CD4-positive, CD25-positive, alpha-beta regulatory T cell (primary cell): ENCODE measurements at regions not wholly inside any gene's neighbourhood (a gene's known extent, or its start where the extent isn't known, plus 50 kb on each side); places are given as distances from the start of the nearest gene placed in this dataset.

ENCODE experiments used
- ATAC-seq, 2 donors: fragments of 150-1000 bp; cut with Tn5 transposase; one replicate each; pipeline ENCODE4 v1.10.0; 2021; ENCODE audit warnings: low read depth in 2 of 2, moderate number of reproducible peaks in 2 of 2, moderate library complexity in 1 of 2
- DNase-seq, 3 donors: peaks; one replicate each; pipeline versions ENCODE4 v3.0.0 to v3.0.0-alpha.2; 2012 to 2022; ENCODE audit warnings: mixed read lengths in 1 of 3
- H3K27ac ChIP-seq: one replicate; pipeline ENCODE4 v1.7.0; 2013; ENCODE audit warnings: mild to moderate bottlenecking, low read length; ENCODE audit not compliant: insufficient read depth, poor library complexity, severe bottlenecking
- H3K27me3 ChIP-seq: one replicate; pipeline ENCODE4 v1.7.0; 2013; ENCODE audit warnings: low read length; ENCODE audit not compliant: control insufficient read depth, insufficient read depth
- H3K36me3 ChIP-seq: one replicate; pipeline ENCODE4 v1.7.0; 2013; ENCODE audit warnings: mild to moderate bottlenecking, low read length, moderate library complexity; ENCODE audit not compliant: control insufficient read depth, insufficient read depth
- H3K4me1 ChIP-seq: 2 replicates; pipeline ENCODE4 v1.7.0; 2013; ENCODE audit warnings: mild to moderate bottlenecking, low read length; ENCODE audit not compliant: insufficient read depth, control insufficient read depth, poor library complexity, severe bottlenecking
- H3K4me3 ChIP-seq: one replicate; pipeline ENCODE4 v1.7.0; 2013; ENCODE audit warnings: low read depth, mild to moderate bottlenecking, low read length, moderate library complexity
- H3K9me3 ChIP-seq, 2 experiments: 1 replicate in 1 of 2; 2 replicates in 1 of 2; pipeline ENCODE4 v1.7.0; 2013; ENCODE audit warnings: low read length in 2 of 2, mild to moderate bottlenecking in 1 of 2, moderate library complexity in 1 of 2; ENCODE audit not compliant: control insufficient read depth in 2 of 2
- H3K27ac Mint-ChIP-seq, 3 donors: one replicate each; pipeline ENCODE4 v1.8.0; 2020 to 2022; ENCODE audit warnings: mild to moderate bottlenecking in 3 of 3, mixed read lengths in 3 of 3, moderate library complexity in 2 of 3
- H3K27me3 Mint-ChIP-seq: one replicate; pipeline ENCODE4 v1.8.0; 2022; ENCODE audit warnings: mild to moderate bottlenecking, mixed read lengths
- H3K36me3 Mint-ChIP-seq: one replicate; pipeline ENCODE4 v1.8.0; 2020; ENCODE audit warnings: mixed read lengths
- H3K4me1 Mint-ChIP-seq, 4 donors: one replicate each; pipeline ENCODE4 v1.8.0; 2020 to 2022; ENCODE audit warnings: mixed read lengths in 4 of 4, mild to moderate bottlenecking in 1 of 4
- H3K4me3 Mint-ChIP-seq, 4 donors: one replicate each; pipeline ENCODE4 v1.8.0; 2020 to 2022; ENCODE audit warnings: mild to moderate bottlenecking in 4 of 4, mixed read lengths in 4 of 4, moderate library complexity in 3 of 4
- H3K9me3 Mint-ChIP-seq, 7 donors: one replicate each; pipeline ENCODE4 v1.8.0; 2020 to 2022; ENCODE audit warnings: mixed read lengths in 7 of 7, mild to moderate bottlenecking in 3 of 7, moderate library complexity in 2 of 7

DNA sequence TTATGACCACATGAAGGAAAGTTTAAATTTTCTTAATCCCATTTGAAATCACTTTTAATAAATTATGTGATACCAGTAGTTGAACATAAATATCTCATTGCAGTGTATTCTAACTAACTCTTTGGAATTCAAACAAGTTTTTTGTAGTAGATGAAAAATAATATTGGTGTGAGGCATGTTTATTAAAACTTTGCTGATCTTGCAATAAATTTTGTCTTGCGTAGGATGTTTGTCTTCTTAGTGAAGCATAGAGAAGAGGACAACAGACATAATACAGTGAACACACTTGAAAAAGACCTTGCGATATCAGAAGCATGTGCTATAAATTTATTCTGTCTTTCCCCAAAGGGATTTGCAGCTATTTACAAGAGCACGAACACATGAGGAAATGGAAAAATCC, 140.7 kb downstream of the HTR1B start:
- Mint-ChIP-seq H3K4me1 (no peaks in the 10 kb centered on the region), H3K9me3 (peaks cover 0 to 39% (median 3%) of the 10 kb centered on the region in 7 donors), H3K27ac (no peak overlapping the region), H3K27me3 (no peaks in the 10 kb centered on the region), H3K4me3 (no peak overlapping the region), H3K36me3 (no peaks in the 10 kb centered on the region)
- DNase-seq (no peak), ATAC-seq (no peak)
- H3K36me3 ChIP-seq = no peaks in the 10 kb centered on the region
- H3K4me1 ChIP-seq = no peaks in the 10 kb centered on the region
- H3K9me3 ChIP-seq = peaks cover 0 to 4% of the 10 kb centered on the region in 2 experiments
- no peaks in the 10 kb centered on the region for H3K27me3 ChIP-seq
- no peak overlapping the region for H3K27ac ChIP-seq
- H3K4me3 ChIP-seq = no peak overlapping the region

DNA sequence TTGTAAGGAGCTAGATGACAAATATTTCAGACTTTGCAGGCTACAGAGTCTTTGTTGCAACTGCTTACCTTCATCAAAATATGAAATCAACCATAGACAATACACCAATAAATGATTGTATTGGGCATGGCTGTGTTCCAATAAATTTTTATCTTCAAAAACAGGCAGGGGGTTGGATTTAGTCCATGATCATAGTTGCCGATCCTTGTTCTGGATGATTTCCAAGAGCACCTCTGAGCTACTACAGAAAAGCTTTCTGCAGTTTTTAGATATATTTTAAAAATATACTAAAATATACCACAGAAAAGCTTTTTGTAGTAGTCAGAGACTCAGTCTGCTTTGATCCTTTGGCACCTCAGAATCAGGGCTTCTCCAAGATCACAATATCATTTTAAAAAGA, 145.0 kb downstream of the HTR1B start:
- Histone ChIP-seq H3K27ac (no peak overlapping the region), H3K36me3 (no peaks in the 10 kb centered on the region), H3K27me3 (no peaks in the 10 kb centered on the region), H3K9me3 (peaks cover 0 to 5% of the 10 kb centered on the region in 2 experiments), H3K4me3 (no peak overlapping the region), H3K4me1 (no peaks in the 10 kb centered on the region)
- H3K4me1 Mint-ChIP-seq = no peaks in the 10 kb centered on the region
- no peak for DNase-seq
- no peak for ATAC-seq
- H3K27ac Mint-ChIP-seq = no peak overlapping the region
- H3K36me3 Mint-ChIP-seq = no peaks in the 10 kb centered on the region
- H3K4me3 Mint-ChIP-seq = no peak overlapping the region
- H3K27me3 Mint-ChIP-seq = no peaks in the 10 kb centered on the region
- peaks cover 0 to 23% (median 0%) of the 10 kb centered on the region in 7 donors for H3K9me3 Mint-ChIP-seq

DNA sequence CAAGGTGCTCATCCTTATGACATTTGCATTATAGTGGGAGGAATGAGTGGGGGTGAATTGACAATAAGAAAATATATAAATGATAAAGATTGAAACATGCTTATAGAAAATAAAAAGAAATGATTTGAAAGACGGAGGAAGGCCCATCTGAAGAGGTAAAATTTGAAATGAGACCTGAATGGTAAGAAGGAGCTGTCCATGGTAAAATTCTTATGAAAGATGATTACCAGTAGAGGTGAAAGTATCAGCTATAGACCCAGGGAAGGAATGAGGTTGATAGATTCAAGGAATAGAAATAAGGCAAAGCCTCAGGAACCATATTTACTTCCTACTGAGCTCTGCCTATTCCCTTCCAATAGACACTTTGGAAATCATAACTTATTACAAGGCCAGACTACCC, 149.7 kb downstream of the HTR1B start:
- no peaks in the 10 kb centered on the region for H3K36me3 ChIP-seq
- H3K9me3 Mint-ChIP-seq = peaks cover 0 to 27% (median 3%) of the 10 kb centered on the region in 7 donors
- H3K27ac ChIP-seq = no peak overlapping the region
- H3K27me3 Mint-ChIP-seq = no peaks in the 10 kb centered on the region
- no peaks in the 10 kb centered on the region for H3K36me3 Mint-ChIP-seq
- ATAC-seq (no peak), DNase-seq (no peak)
- H3K27ac Mint-ChIP-seq = no peak overlapping the region
- H3K9me3 ChIP-seq = peaks cover 0 to 5% of the 10 kb centered on the region in 2 experiments
- no peaks in the 10 kb centered on the region for H3K27me3 ChIP-seq
- H3K4me3 Mint-ChIP-seq = no peak overlapping the region
- no peaks in the 10 kb centered on the region for H3K4me1 Mint-ChIP-seq
- H3K4me1 ChIP-seq = no peaks in the 10 kb centered on the region
- no peak overlapping the region for H3K4me3 ChIP-seq

DNA sequence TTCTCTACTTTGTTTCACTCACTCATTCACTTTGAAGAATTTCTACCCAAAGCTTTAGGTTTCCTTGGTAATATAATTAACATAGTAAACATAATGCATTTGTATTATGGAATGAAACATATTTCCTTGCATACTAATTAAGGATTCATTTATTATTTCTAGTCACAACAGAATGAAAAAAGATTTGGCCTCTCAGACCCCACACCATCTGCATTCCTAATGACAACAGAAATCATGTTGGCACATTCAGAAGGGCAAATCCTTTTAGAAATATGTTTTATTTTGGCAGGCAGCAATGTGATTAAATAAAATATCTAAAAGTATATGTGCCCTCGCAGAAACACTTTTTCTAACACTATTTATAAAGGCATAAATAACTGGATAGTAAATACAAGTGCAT, 163.4 kb downstream of the HTR1B start:
- no peak overlapping the region for H3K27ac ChIP-seq
- Mint-ChIP-seq H3K4me1 (no peaks in the 10 kb centered on the region), H3K9me3 (peaks cover 2 to 23% (median 7%) of the 10 kb centered on the region in 7 donors), H3K4me3 (no peak overlapping the region), H3K27me3 (no peaks in the 10 kb centered on the region), H3K27ac (no peak overlapping the region), H3K36me3 (no peaks in the 10 kb centered on the region)
- DNase-seq (no peak), ATAC-seq (no peak)
- H3K27me3 ChIP-seq = no peaks in the 10 kb centered on the region
- H3K4me1 ChIP-seq = no peaks in the 10 kb centered on the region
- no peak overlapping the region for H3K4me3 ChIP-seq
- no peaks in the 10 kb centered on the region for H3K9me3 ChIP-seq
- H3K36me3 ChIP-seq = no peaks in the 10 kb centered on the region

DNA sequence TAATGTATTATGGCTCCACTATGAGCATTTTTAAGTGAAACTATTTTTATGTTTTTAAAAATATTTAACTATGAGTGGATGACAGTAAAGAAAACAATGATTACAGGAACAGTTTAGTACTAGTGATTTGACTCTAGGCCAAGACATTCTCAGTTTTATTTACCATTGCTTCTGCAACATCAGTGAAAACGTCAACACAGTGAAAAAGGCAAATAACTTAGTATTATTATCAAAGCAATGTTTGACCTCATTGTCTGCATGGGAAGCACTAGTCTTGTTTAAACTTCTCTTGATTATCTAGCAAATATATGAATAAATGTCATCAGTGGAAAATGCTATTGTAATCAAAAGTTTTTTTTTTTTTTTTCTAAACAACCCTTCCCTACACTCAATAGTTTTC, 165.0 kb downstream of the HTR1B start:
- no peaks in the 10 kb centered on the region for H3K36me3 ChIP-seq
- Mint-ChIP-seq H3K4me3 (no peak overlapping the region), H3K27me3 (no peaks in the 10 kb centered on the region), H3K36me3 (no peaks in the 10 kb centered on the region), H3K27ac (no peak overlapping the region), H3K9me3 (peaks cover 0 to 16% (median 7%) of the 10 kb centered on the region in 7 donors), H3K4me1 (no peaks in the 10 kb centered on the region)
- H3K4me3 ChIP-seq = no peak overlapping the region
- no peaks in the 10 kb centered on the region for H3K27me3 ChIP-seq
- no peak for DNase-seq
- H3K27ac ChIP-seq = no peak overlapping the region
- ATAC-seq = no peak
- no peaks in the 10 kb centered on the region for H3K4me1 ChIP-seq
- H3K9me3 ChIP-seq = peaks cover 0 to 3% of the 10 kb centered on the region in 2 experiments

DNA sequence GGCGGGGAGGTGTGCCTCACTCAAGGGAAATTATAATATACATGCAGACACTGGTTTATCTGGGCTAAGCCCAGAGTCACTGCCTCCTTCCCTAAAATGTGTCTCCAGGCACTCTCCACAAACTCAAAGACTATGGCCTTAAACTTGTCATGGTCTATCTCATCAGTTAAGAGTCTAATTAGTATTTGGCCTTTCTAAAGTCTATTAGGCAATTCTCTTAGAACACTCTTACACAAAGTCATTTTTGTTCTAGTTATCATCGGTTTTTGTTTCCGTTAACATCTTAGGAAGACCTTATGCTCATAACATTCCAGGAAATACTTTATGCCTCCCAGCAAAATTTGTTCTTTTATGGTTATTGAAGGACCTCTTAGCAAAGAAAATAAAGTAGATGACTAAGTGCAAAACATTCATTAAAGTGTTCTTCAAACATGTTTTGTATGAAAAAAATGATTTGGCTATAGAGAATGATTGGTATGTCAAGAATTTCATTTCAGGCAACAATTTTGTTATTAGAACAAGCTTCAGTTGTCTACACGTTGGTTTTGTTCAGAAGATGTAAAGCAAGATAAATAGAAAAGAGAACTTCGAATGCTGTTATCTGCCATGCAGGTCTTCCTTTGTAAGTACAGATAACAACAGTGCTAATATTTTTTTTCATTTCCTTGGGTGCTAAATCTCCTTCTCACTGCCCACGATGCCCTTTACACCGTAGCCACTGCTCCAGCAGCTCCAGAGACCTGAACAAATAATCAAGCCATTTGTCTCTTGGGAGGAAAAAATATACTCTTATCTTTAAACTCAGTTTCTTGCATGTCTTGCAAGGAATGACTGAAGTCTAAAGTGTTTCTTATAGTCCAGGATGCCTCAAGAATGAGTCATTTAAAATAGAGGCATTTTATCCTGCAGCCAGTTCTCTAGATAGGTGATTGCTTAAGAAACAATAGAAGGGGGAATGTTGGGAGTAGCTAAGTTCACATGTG, 170.4 kb downstream of the HTR1B start:
- Histone ChIP-seq H3K4me1 (no peaks in the 10 kb centered on the region), H3K27me3 (no peaks in the 10 kb centered on the region), H3K36me3 (no peaks in the 10 kb centered on the region), H3K9me3 (peaks cover 0 to 3% of the 10 kb centered on the region in 2 experiments), H3K4me3 (no peak overlapping the region), H3K27ac (no peak overlapping the region)
- Mint-ChIP-seq H3K4me1 (no peaks in the 10 kb centered on the region), H3K4me3 (no peak overlapping the region), H3K36me3 (no peaks in the 10 kb centered on the region), H3K27me3 (no peaks in the 10 kb centered on the region), H3K9me3 (peaks cover 3 to 19% (median 4%) of the 10 kb centered on the region in 7 donors), H3K27ac (no peak overlapping the region)
- no peak for ATAC-seq
- DNase-seq = no peak

DNA sequence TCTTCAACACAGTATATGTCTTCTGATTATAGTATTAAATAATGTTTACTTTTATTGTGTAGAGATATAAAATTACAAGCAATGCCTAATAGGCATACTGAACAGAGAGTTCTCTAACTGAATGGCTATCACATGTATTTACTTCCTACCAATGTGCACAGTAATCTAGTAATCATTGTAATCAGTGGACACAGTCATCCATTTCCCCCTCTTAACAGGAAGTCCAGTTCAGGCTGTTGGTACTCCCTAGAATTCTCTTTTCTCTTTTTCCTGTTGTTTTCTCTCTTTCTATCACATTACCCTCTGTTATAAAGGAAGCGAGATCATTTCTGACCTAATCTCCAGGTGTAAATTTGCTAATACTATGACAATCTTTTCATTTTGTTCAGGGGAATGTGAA, 172.5 kb downstream of the HTR1B start:
- Mint-ChIP-seq H3K9me3 (peaks cover 3 to 20% (median 6%) of the 10 kb centered on the region in 7 donors), H3K4me1 (no peaks in the 10 kb centered on the region)
- peaks cover 0 to 3% of the 10 kb centered on the region in 2 experiments for H3K9me3 ChIP-seq

DNA sequence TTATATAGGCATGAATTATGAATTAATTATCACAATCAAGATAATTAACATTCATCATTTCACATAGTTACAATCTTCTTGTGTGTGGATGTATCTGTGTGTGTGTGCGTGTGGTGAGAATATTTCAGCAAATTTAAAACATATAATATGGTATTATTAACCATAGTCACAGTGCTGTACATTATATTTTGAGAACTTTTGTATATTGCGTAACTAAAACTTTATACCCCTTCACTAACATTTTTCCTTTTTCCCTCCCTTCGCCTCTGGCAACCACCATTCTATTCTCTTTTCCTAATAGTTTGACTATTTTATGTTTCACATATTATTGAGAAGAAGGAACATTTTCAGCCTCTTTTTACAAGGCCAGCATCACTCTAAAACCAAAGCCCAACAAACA, 176.8 kb downstream of the HTR1B start:
- Mint-ChIP-seq H3K4me1 (no peaks in the 10 kb centered on the region), H3K9me3 (peaks cover 0 to 16% (median 5%) of the 10 kb centered on the region in 7 donors), H3K27me3 (no peaks in the 10 kb centered on the region), H3K36me3 (no peaks in the 10 kb centered on the region), H3K27ac (no peak overlapping the region), H3K4me3 (no peak overlapping the region)
- DNase-seq = no peak
- no peaks in the 10 kb centered on the region for H3K9me3 ChIP-seq
- no peak overlapping the region for H3K27ac ChIP-seq
- ATAC-seq = no peak
- no peaks in the 10 kb centered on the region for H3K27me3 ChIP-seq
- no peaks in the 10 kb centered on the region for H3K36me3 ChIP-seq
- no peak overlapping the region for H3K4me3 ChIP-seq
- H3K4me1 ChIP-seq = no peaks in the 10 kb centered on the region

More for the DNA sequence above, 172.5 kb downstream of the HTR1B start:
- Histone ChIP-seq H3K27ac (no peak overlapping the region), H3K36me3 (no peaks in the 10 kb centered on the region), H3K4me3 (no peak overlapping the region), H3K4me1 (no peaks in the 10 kb centered on the region), H3K27me3 (no peaks in the 10 kb centered on the region)
- ATAC-seq (no peak), DNase-seq (no peak)
- Mint-ChIP-seq H3K27me3 (no peaks in the 10 kb centered on the region), H3K27ac (no peak overlapping the region), H3K4me3 (no peak overlapping the region), H3K36me3 (no peaks in the 10 kb centered on the region)
